Parathyroid adenoma (tissue), 2 donors: ENCODE measurements at regions not wholly inside any gene's neighbourhood (a gene's known extent, or its start where the extent isn't known, plus 50 kb on each side); places are given as distances from the start of the nearest gene placed in this dataset.
"Not testable (repeated sequence)": the region's sequence is repeated elsewhere in the genome, so short reads cannot be mapped to it uniquely, and the experiment has no call there.

Source experiments
- H2AFZ ChIP-seq: fragments of 300-600 bp; sonication (generic); one replicate; pipeline ENCODE4 v1.7.0; 2017; ENCODE audit warnings: antibody characterized with exemption, mild to moderate bottlenecking
- H3K27ac ChIP-seq: fragments of 300-600 bp; sonication (generic); one replicate; pipeline ENCODE4 v1.7.0; 2017
- H3K27me3 ChIP-seq: fragments of 300-600 bp; sonication (generic); one replicate; pipeline ENCODE4 v1.7.0; 2017; ENCODE audit warnings: low read length; ENCODE audit not compliant: control insufficient read depth, insufficient read depth
- H3K36me3 ChIP-seq: fragments of 300-600 bp; sonication (generic); one replicate; pipeline ENCODE4 v1.7.0; 2017; ENCODE audit warnings: low read length; ENCODE audit not compliant: control insufficient read depth, insufficient read depth
- H3K4me1 ChIP-seq: fragments of 300-600 bp; sonication (generic); one replicate; pipeline ENCODE4 v1.7.0; 2017; ENCODE audit warnings: control low read depth
- H3K4me2 ChIP-seq: fragments of 300-600 bp; sonication (generic); one replicate; pipeline ENCODE4 v1.7.0; 2017; ENCODE audit warnings: low read length
- H3K4me3 ChIP-seq: fragments of 300-600 bp; sonication (generic); one replicate; pipeline ENCODE4 v1.7.0; 2017; ENCODE audit warnings: low read depth, low read length
- H3K79me2 ChIP-seq: fragments of 300-600 bp; sonication (generic); one replicate; pipeline ENCODE4 v1.7.0; 2017; ENCODE audit warnings: control low read depth
- H3K9ac ChIP-seq: fragments of 300-600 bp; sonication (generic); one replicate; pipeline ENCODE4 v1.7.0; 2017; ENCODE audit warnings: mild to moderate bottlenecking
- H3K9me3 ChIP-seq: fragments of 300-600 bp; sonication (generic); one replicate; pipeline ENCODE4 v1.7.0; 2017; ENCODE audit warnings: low read length; ENCODE audit not compliant: control insufficient read depth
- CTCF ChIP-seq: fragments of 300-600 bp; sonication (generic); IDR thresholded peaks from one replicate; pipeline ENCODE4 v1.7.0; 2017; ENCODE audit warnings: antibody characterized with exemption, mild to moderate bottlenecking
- donor health status: primary hyperparathyroidism.

GRCh38 chr1:99441299-99442095 lies 177.2 kb downstream of the PLPPR4 start:
- Histone ChIP-seq H3K4me1 (no peaks in the 10 kb centered on the region), H3K27me3 (no peaks in the 10 kb centered on the region), H3K79me2 (no peaks in the 10 kb centered on the region), H3K36me3 (no peaks in the 10 kb centered on the region), H3K9ac (no peak overlapping the region), H3K4me2 (no peak overlapping the region), H3K27ac (no peak overlapping the region), H2AFZ (no peak overlapping the region), H3K9me3 (no peaks in the 10 kb centered on the region), H3K4me3 (no peak overlapping the region)
- no peak for TF ChIP-seq CTCF

DNA sequence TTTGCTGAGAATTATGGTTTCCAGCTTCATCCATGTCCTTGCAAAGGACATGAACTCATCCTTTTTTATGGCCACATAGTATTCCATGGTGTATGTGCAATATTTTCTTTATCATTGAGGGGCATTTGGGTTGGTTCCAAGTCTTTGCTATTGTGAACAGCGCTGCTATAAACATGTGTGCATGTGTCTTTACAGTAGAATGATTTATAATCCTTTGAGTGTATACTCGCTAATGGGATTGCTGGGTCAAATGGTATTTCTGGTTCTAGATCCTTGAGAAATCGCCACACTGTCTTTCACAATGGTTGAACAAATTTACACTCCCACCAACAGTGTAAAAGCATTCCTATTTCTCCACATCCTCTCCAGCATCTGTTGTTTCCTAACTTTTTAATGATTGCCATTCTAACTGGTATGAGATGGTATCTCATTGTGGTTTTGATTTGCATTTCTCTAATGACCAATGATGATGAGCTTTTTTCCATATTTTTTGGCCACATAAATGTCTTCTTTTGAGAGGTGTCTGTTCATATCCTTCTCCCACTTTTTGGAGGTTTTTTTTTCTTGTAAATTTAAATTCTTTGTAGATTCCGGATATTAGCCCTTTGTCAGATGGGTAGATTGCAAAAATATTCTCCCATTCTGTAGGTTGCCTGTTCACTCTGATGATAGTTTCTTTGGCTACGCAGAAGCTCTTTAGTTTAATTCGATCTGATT lies 180.1 kb downstream of the PLPPR4 start:
- H3K4me3 ChIP-seq, H3K4me1 ChIP-seq, H3K9me3 ChIP-seq, H3K79me2 ChIP-seq, H3K27me3 ChIP-seq, H3K27ac ChIP-seq, H3K36me3 ChIP-seq, H3K4me2 ChIP-seq, H2AFZ ChIP-seq, H3K9ac ChIP-seq: not testable (repeated sequence)

DNA sequence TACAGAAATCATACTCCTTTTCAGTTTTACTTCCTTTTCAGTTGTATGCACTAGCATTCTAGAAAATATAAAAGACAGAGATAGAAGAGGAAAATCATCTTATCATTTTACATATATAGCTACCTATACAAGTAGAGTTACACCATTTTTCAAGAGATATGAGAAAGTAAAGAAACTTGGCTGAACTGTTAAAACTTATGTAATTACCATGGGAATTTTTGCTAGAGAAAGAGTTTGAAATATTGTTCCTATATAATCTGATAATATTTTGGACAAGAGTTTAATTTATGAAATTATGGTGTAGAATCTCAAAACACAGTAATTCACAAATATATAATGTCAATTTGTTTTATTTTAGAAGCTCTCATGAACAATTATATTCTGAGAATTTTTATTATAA lies 180.8 kb downstream of the PLPPR4 start:
- H3K9me3 ChIP-seq: no peaks in the 10 kb centered on the region
- H3K36me3 ChIP-seq: no peaks in the 10 kb centered on the region
- H3K9ac ChIP-seq: no peak overlapping the region
- no peak overlapping the region for H2AFZ ChIP-seq
- H3K27ac ChIP-seq: no peak overlapping the region
- no peak overlapping the region for H3K4me2 ChIP-seq
- no peaks in the 10 kb centered on the region for H3K27me3 ChIP-seq
- no peak overlapping the region for H3K4me3 ChIP-seq
- no peaks in the 10 kb centered on the region for H3K79me2 ChIP-seq
- no peak for TF ChIP-seq CTCF
- H3K4me1 ChIP-seq: no peaks in the 10 kb centered on the region

GRCh38 chr1:99445486-99445885 lies 181.2 kb downstream of the PLPPR4 start:
- H3K9ac ChIP-seq: no peak overlapping the region
- H3K36me3 ChIP-seq: no peaks in the 10 kb centered on the region
- H3K4me3 ChIP-seq: no peak overlapping the region
- H3K27me3 ChIP-seq: no peaks in the 10 kb centered on the region
- TF ChIP-seq CTCF: no peak
- H2AFZ ChIP-seq: no peak overlapping the region
- no peak overlapping the region for H3K4me2 ChIP-seq
- no peaks in the 10 kb centered on the region for H3K4me1 ChIP-seq
- H3K79me2 ChIP-seq: no peaks in the 10 kb centered on the region
- H3K27ac ChIP-seq: no peak overlapping the region
- no peaks in the 10 kb centered on the region for H3K9me3 ChIP-seq

GRCh38 chr1:99447721-99448120 lies 183.4 kb downstream of the PLPPR4 start:
- Histone ChIP-seq H3K36me3 (no peaks in the 10 kb centered on the region), H3K4me2 (no peak overlapping the region), H3K27me3 (no peaks in the 10 kb centered on the region), H2AFZ (no peak overlapping the region), H3K4me3 (no peak overlapping the region), H3K9ac (no peak overlapping the region), H3K79me2 (no peaks in the 10 kb centered on the region), H3K4me1 (no peaks in the 10 kb centered on the region), H3K9me3 (no peaks in the 10 kb centered on the region), H3K27ac (no peak overlapping the region)
- TF ChIP-seq CTCF: no peak
